Hepatic stellate cell (primary cell): ENCODE measurements at regions not wholly inside any gene's neighbourhood (a gene's known extent, or its start where the extent isn't known, plus 50 kb on each side); places are given as distances from the start of the nearest gene placed in this dataset.

Experiments
- DNase-seq: peaks from one replicate; pipeline ENCODE4 v3.0.0; 2011; ENCODE audit warnings: low spot score

- DNase-seq, result no peak
These were observed 240.4 kb upstream of the IRX2 start for GRCh38 chr5:2991884-2992283.

GRCh38 chr5:2989517-2989916 is 238.0 kb upstream of the IRX2 start:
- no peak for DNase-seq

- no peak for DNase-seq
These were observed 234.8 kb upstream of the IRX2 start for GRCh38 chr5:2986301-2986700.

- no peak for DNase-seq
These were observed 234.2 kb upstream of the IRX2 start for GRCh38 chr5:2985718-2986117.

GRCh38 chr5:2983583-2984300 is 232.3 kb upstream of the IRX2 start:
- DNase-seq, result no peak

GRCh38 chr5:2981652-2982051 is 230.2 kb upstream of the IRX2 start:
- no peak for DNase-seq

GRCh38 chr5:2981035-2981434 is 229.6 kb upstream of the IRX2 start:
- DNase-seq, result no peak

GRCh38 chr5:2960294-2960693 is 208.8 kb upstream of the IRX2 start:
- no peak for DNase-seq

GRCh38 chr5:2958976-2959375 is 207.5 kb upstream of the IRX2 start:
- DNase-seq, result no peak

- no peak for DNase-seq
These were observed 197.4 kb upstream of the IRX2 start for GRCh38 chr5:2948875-2949274.

GRCh38 chr5:2946315-2946714 is 194.8 kb upstream of the IRX2 start:
- DNase-seq, result no peak

- no peak for DNase-seq
These were observed 184.9 kb upstream of the IRX2 start for GRCh38 chr5:2936413-2936812.

- no peak for DNase-seq
These were observed 178.3 kb upstream of the IRX2 start for GRCh38 chr5:2929779-2930178.

- DNase-seq, result no peak
These were observed 170.2 kb upstream of the IRX2 start for GRCh38 chr5:2921651-2922050.

GRCh38 chr5:2921176-2921575 is 169.7 kb upstream of the IRX2 start:
- DNase-seq, result no peak

GRCh38 chr5:2920312-2920711 is 168.8 kb upstream of the IRX2 start:
- no peak for DNase-seq

- DNase-seq, result no peak
These were observed 168.0 kb upstream of the IRX2 start for GRCh38 chr5:2919310-2920018.

- no peak for DNase-seq
These were observed 166.0 kb upstream of the IRX2 start for GRCh38 chr5:2917524-2917923.

- no peak for DNase-seq
These were observed 165.6 kb upstream of the IRX2 start for GRCh38 chr5:2917093-2917492.

- DNase-seq, result no peak
These were observed 164.7 kb upstream of the IRX2 start for GRCh38 chr5:2916076-2916682.

- DNase-seq, result no peak
These were observed 163.6 kb upstream of the IRX2 start for GRCh38 chr5:2914981-2915484.

- no peak for DNase-seq
These were observed 162.7 kb upstream of the IRX2 start for GRCh38 chr5:2914022-2914661.

GRCh38 chr5:2913281-2913680 is 161.8 kb upstream of the IRX2 start:
- DNase-seq, result no peak
